ENCODE measurements at regions not wholly inside any gene's neighbourhood (a gene's known extent, or its start where the extent isn't known, plus 50 kb on each side); places are given as distances from the start of the nearest gene placed in this dataset.

GRCh38 chr4:165592386-165592785 lies 213.6 kb downstream of the CPE start (continued):
- TF ChIP-seq ZBTB8A (CRISPR knock-in tag; IDR thresholded peaks at IDR 0.05; ENCODE audit: borderline replicate concordance, low read depth) (no peak), ATF1 (CRISPR knock-in tag; IDR thresholded peaks at IDR 0.05) (no peak), TOE1 (CRISPR knock-in tag; IDR thresholded peaks at IDR 0.05) (no peak), RARG (CRISPR knock-in tag; IDR thresholded peaks at IDR 0.05; ENCODE audit: low read depth) (no peak)

- POLR2A ChIA-PET, result no interaction called here
- H3K4me2 ChIP-seq (ENCODE audit: low read depth, low read length), result no peak overlapping the region
- CTCF ChIA-PET (ENCODE audit: low intra/inter-chr PET ratio, low total read pairs), result no interaction called here
- 29% methylated on average over 3 of the region's 3 CpGs for WGBS (ENCODE audit: low lambda C conversion rate)
- H4K20me1 ChIP-seq (ENCODE audit: insufficient read depth, low read length), result no peaks in the 10 kb centered on the region; the same call in 1 of the 2 replicates
- in situ Hi-C loops (cut with HindIII; ENCODE audit: extremely low pct_ligation_motif_present, low pct_unique_long_range_greater_than_20kb) (no loop called here), intact Hi-C loops (cut with micrococcal nuclease; ENCODE audit: unreplicated experiment) (no loop called here)
- no peak overlapping the region for H3K9ac ChIP-seq (ENCODE audit: insufficient read depth, low read depth, low read length)
- no peak overlapping the region for H2AFZ ChIP-seq (ENCODE audit: low read length)
- H3K4me3 ChIP-seq (replicated peaks in 1 of 3; ENCODE audit: insufficient read depth in 1 of 3, low read depth in 2 of 3, low read length in 3 of 3), result no peak overlapping the region
- TF ChIP-seq HNRNPK (IDR thresholded peaks at IDR 0.05; ENCODE audit: low read depth, low read length, poor library complexity, severe bottlenecking), result peak; percentile 70
- no peak for TF ChIP-seq ZNF33B (CRISPR knock-in tag; IDR thresholded peaks at IDR 0.05)
- ATAC-seq (no peak), DNase-seq (ENCODE audit: low spot score) (no peak), FAIRE-seq (no peak)
- H3K79me2 ChIP-seq (ENCODE audit: insufficient read depth, low read length), result no peaks in the 10 kb centered on the region
- H3K27me3 ChIP-seq (ENCODE audit: control insufficient read depth in 1 of 2, insufficient read depth in 2 of 2, low read length in 2 of 2), result no peaks in the 10 kb centered on the region
- BruUV-seq (replicated peaks), result no TSS peak
- H3K9me3 ChIP-seq (ENCODE audit: low read length), result no peaks in the 10 kb centered on the region
- no peak overlapping the region for H3K27ac ChIP-seq (ENCODE audit: extremely low read length, insufficient read depth, low read length)
- no peaks in the 10 kb centered on the region for H3K36me3 ChIP-seq (replicated peaks in 1 of 2; ENCODE audit: control insufficient read depth in 1 of 2, insufficient read depth in 2 of 2, low read length in 2 of 2)
- H3K4me1 ChIP-seq (ENCODE audit: insufficient read depth, low read length), result no peaks in the 10 kb centered on the region
These were observed 219.0 kb downstream of the CPE start for GRCh38 chr4:165597581-165598480.
